WERI-Rb-1 (cell line): ENCODE measurements at regions not wholly inside any gene's neighbourhood (a gene's known extent, or its start where the extent isn't known, plus 50 kb on each side); places are given as distances from the start of the nearest gene placed in this dataset.

Experiments
- DNase-seq: peaks from one replicate; pipeline ENCODE4 v3.0.0-alpha.2; 2020
- H3K27ac ChIP-seq: fragments of 250-450 bp; sonication (Bioruptor Pico); 2 replicates; pipeline ENCODE4 v1.5.1; 2020; ENCODE audit warnings: mild to moderate bottlenecking, moderate library complexity
- H3K27me3 ChIP-seq: fragments of 250-450 bp; sonication (Bioruptor Pico); 2 replicates; pipeline ENCODE4 v1.5.1; 2021; ENCODE audit warnings: mild to moderate bottlenecking, low read depth, moderate library complexity; ENCODE audit not compliant: insufficient read depth, severe bottlenecking
- H3K36me3 ChIP-seq: fragments of 250-450 bp; sonication (Bioruptor Pico); 2 replicates; pipeline ENCODE4 v1.5.1; 2020; ENCODE audit warnings: mild to moderate bottlenecking, moderate library complexity
- H3K4me3 ChIP-seq: 2 replicates; pipeline ENCODE4 v1.5.1; 2011; ENCODE audit warnings: low read depth, mild to moderate bottlenecking, control low read depth, low read length
- H3K9me3 ChIP-seq: fragments of 250-450 bp; sonication (Bioruptor Pico); 2 replicates; pipeline ENCODE4 v1.5.1; 2021; ENCODE audit warnings: mild to moderate bottlenecking, moderate library complexity; ENCODE audit not compliant: severe bottlenecking
- TF ChIP-seq, protein P1 (sequence below): IDR thresholded peaks from 2 replicates; pipeline ENCODE4 v1.5.1; 2011; ENCODE audit warnings: low read depth, mild to moderate bottlenecking, control low read depth, inconsistent platforms, low read length

DNA sequence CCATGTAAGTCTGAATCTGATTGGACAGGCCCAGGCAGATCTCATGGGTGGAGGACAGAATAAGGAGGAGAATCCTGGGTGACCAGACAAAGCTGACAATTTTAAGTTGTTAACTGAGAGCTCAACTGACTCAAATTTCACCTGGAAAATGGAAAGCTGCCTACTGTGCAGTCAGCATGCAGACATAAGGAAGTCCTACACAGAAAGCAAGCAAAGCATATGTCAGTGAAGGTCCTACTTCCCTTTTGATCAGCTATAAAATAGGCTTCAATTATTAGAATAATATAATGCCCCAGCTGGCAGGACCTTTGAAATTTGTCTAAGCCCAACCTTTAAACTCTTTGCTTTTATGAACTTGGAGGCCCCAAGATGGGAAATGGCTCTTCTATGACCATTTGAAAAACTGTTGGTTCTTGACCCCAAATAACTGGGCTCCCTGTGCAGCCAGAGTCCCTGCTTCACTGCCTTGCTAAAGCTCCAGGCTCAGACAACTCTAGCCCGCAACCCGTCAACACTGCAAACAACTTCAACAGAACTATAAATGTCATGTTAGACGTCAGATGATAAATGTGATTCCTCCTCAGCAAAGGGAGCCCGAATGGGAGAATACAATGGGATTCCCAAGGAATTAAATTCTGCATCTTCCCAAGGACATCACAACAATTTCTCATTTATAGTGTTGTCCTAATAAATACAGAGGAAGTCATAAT is 118.9 kb upstream of the ADRA1B start:
- H3K4me3 ChIP-seq: no peak overlapping the region
- DNase-seq: no peak
- TF ChIP-seq, protein P1, sequence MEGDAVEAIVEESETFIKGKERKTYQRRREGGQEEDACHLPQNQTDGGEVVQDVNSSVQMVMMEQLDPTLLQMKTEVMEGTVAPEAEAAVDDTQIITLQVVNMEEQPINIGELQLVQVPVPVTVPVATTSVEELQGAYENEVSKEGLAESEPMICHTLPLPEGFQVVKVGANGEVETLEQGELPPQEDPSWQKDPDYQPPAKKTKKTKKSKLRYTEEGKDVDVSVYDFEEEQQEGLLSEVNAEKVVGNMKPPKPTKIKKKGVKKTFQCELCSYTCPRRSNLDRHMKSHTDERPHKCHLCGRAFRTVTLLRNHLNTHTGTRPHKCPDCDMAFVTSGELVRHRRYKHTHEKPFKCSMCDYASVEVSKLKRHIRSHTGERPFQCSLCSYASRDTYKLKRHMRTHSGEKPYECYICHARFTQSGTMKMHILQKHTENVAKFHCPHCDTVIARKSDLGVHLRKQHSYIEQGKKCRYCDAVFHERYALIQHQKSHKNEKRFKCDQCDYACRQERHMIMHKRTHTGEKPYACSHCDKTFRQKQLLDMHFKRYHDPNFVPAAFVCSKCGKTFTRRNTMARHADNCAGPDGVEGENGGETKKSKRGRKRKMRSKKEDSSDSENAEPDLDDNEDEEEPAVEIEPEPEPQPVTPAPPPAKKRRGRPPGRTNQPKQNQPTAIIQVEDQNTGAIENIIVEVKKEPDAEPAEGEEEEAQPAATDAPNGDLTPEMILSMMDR: no peak
- H3K27ac ChIP-seq: no peak overlapping the region
- H3K27me3 ChIP-seq: no peaks in the 10 kb centered on the region
- H3K36me3 ChIP-seq: no peaks in the 10 kb centered on the region
- H3K9me3 ChIP-seq: no peaks in the 10 kb centered on the region

DNA sequence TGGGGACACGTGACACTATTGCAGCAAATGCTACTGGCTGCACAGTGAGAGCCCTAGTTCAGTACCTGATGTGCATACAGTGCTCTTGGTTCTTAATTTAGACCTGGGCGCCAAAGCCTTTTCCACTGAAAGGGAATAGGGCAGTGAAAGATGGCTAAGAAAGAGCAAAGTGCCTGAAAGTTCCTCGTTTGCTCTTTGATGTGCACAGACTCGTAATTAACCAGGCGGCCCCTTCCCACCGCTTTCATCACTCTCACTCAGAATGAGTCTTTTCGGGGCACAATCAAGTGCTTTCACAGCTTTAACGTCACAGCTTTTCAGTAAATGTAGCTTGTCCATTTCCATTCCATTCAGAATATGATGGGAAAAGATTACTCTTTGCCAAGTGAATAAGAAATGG is 116.6 kb upstream of the ADRA1B start:
- Histone ChIP-seq H3K27me3 (peaks cover 3% of the 10 kb centered on the region), H3K9me3 (peaks cover 1% of the 10 kb centered on the region), H3K27ac (no peak overlapping the region), H3K4me3 (no peak overlapping the region), H3K36me3 (no peaks in the 10 kb centered on the region)
- DNase-seq: no peak
- TF ChIP-seq, protein P1: no peak

DNA sequence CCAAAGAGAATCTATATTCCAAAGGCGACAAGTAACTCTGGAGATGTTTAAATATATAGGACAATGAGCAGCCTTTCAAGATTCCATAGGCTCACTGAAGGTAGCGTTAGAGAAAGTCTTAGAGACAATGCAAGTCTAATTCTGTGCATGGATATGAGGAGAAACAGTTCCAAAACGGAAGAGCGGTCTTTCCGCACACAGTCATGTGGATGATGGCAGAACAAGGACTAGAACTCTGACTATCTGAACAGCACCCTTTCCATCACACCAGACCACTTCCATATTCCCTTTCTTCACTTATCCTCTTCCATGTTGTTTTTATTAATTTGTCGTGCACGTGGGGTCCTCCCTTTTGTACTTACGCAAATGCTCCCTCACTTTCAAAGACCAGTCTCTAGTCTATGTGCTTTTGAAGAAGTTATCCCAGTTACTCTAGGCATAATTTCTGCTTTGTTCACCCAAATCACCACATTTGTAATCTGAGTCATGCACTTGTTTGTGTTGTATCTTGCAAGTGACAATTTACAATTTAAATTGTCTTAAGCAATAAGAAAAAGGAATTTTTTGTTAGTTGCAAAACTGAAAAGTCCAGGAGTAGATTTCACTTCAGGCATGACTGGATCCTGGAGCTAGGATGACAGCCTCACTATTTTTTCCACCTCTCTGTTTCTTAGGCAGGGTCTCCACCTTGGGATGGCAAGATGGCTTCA is 116.0 kb upstream of the ADRA1B start:
- TF ChIP-seq, protein P1: no peak
- no peak for DNase-seq
- no peak overlapping the region for H3K27ac ChIP-seq

DNA sequence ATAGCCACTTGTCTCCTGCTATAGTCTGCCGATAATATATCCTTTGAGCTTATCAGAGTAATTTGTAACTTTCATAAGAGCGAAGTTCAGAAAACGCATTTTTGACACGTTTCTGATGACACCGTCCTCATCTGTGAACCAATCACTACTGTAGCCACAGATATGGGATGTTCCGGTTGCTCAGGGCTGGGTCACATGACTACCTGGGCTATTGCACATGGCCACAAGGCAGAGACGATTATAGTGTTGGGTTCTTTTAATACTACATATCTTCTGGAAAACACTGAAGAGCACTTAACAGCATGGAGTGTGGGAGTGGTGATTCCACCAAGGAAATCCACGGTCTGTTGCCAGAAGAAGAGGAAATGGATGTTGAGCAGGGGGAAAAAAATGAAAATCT is 115.0 kb upstream of the ADRA1B start:
- H3K4me3 ChIP-seq: no peak overlapping the region
- no peak for DNase-seq
- TF ChIP-seq, protein P1: no peak
- H3K27ac ChIP-seq: no peak overlapping the region
- H3K36me3 ChIP-seq: no peaks in the 10 kb centered on the region
- peaks cover 3% of the 10 kb centered on the region for H3K27me3 ChIP-seq
- H3K9me3 ChIP-seq: peaks cover 2% of the 10 kb centered on the region

More for the DNA sequence above, 116.0 kb upstream of the ADRA1B start:
- H3K9me3 ChIP-seq: peaks cover 2% of the 10 kb centered on the region
- peaks cover 3% of the 10 kb centered on the region for H3K27me3 ChIP-seq
- no peaks in the 10 kb centered on the region for H3K36me3 ChIP-seq
- H3K4me3 ChIP-seq: no peak overlapping the region

DNA sequence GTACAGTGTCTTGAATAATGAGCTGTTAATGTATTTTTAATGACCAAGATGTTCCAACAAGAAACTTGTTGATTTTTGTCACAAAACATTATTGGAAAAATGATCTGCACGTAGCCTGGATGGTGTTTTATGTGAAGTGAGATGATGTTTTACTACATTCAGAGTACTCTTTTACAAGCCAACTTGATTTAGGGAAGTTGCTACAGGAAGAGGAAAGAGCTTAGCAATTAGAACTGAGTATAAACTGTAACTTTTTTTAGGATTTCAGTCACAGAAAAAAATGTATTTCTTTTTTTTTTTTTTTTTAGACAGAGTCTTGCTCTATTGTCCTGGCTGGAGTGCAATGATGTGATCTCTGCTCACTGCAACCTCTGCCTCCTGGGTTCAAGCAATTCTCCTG is 113.6 kb upstream of the ADRA1B start:
- Histone ChIP-seq H3K36me3 (no peaks in the 10 kb centered on the region), H3K27me3 (peaks cover 3% of the 10 kb centered on the region), H3K9me3 (peaks cover 6% of the 10 kb centered on the region), H3K27ac (no peak overlapping the region), H3K4me3 (no peak overlapping the region)
- no peak for DNase-seq
- TF ChIP-seq, protein P1: no peak
